ENCODE measurements at regions not wholly inside any gene's neighbourhood (a gene's known extent, or its start where the extent isn't known, plus 50 kb on each side); places are given as distances from the start of the nearest gene placed in this dataset.

DNA sequence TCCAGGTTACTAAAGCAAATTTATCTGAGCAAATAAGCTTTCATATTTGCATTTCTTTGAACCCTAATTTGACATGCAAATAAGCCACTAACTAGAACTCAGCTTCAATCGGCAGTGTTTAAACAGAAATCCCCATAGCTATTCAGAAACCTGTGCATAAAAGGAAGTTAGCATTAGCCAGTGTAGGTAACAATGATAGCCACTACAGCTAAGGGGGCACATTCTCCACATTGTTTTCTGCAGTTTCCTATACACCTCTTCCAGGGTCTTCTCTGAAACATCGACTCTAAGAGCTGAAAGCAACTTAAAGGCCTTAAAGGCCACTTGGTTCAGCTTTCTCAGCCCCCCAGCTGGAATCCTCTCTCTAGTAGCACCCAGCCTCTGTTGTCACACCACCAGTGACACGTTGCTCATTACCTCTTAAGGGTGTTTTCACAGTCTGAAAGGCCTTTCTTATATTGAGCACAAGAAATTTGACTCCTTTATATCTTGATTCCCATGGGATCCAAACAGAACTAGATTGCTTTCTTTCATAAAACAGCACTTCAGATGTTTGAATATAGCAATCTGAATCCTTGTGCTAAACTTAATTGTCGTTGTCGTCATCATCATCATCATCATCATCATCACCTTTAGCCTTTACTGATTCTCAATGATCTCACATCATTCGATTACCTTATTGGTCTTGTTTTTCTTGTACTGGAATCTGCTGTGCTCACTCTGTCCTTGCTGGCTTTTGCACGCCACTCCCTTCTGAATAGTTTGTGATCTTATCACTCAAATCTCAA lies 93.9 kb upstream of the DAB1 start:
- Histone ChIP-seq H3K9ac (ENCODE audit: low read length) (no peak overlapping the region), H3K27ac (ENCODE audit: low read length) (no peak overlapping the region)

DNA sequence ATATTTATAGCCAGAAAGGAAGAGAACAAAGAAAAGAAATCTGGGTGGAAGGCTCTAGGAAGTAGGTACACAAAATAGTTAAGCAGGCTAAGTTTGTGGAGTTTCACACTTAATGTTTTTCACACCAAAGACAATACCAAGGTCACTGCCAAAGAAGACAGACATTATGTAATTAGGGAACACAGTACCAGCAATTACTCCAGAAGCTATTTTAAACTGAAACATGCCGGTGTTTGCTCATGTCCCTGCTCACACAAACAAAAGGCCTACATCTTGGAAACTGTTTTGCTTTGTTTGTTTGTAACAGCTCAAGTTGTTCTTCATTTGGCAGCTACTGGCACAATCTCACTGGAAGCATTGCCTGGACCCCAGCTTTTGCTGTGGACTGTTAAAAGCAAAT lies 88.5 kb upstream of the DAB1 start:
- Histone ChIP-seq H3K4me2 (ENCODE audit: low read length) (no peak overlapping the region), H3K9me3 (ENCODE audit: low read length) (no peaks in the 10 kb centered on the region; the same call in 1 of the 2 replicates), H3F3A (ENCODE audit: low read length, unreplicated experiment) (no peaks in the 10 kb centered on the region), H3K79me2 (ENCODE audit: low read length) (no peaks in the 10 kb centered on the region), H3K4me1 (ENCODE audit: insufficient read depth, low read length) (no peaks in the 10 kb centered on the region), H2AFZ (ENCODE audit: low read length) (no peak overlapping the region), H3K27me3 (ENCODE audit: low read length) (peaks cover 3% of the 10 kb centered on the region; the same call in 1 of the 2 replicates), H3K36me3 (ENCODE audit: low read depth, low read length) (no peaks in the 10 kb centered on the region), H3K27ac (ENCODE audit: low read length) (no peak overlapping the region), H4K20me1 (ENCODE audit: low read length) (no peaks in the 10 kb centered on the region), H3K9ac (ENCODE audit: low read length) (no peak overlapping the region), H3K4me3 (ENCODE audit: low read length) (no peak overlapping the region), H3K9me2 (replicated peaks; ENCODE audit: low read length) (no peaks in the 10 kb centered on the region)
- TF ChIP-seq EZH2phosphoT487 (IDR thresholded peaks at IDR 0.05; ENCODE audit: borderline replicate concordance, low read length) (no peak), EZH2 (IDR thresholded peaks at IDR 0.05; ENCODE audit: low read length, unreplicated experiment) (no peak)
- TF ChIP-seq, protein P1, sequence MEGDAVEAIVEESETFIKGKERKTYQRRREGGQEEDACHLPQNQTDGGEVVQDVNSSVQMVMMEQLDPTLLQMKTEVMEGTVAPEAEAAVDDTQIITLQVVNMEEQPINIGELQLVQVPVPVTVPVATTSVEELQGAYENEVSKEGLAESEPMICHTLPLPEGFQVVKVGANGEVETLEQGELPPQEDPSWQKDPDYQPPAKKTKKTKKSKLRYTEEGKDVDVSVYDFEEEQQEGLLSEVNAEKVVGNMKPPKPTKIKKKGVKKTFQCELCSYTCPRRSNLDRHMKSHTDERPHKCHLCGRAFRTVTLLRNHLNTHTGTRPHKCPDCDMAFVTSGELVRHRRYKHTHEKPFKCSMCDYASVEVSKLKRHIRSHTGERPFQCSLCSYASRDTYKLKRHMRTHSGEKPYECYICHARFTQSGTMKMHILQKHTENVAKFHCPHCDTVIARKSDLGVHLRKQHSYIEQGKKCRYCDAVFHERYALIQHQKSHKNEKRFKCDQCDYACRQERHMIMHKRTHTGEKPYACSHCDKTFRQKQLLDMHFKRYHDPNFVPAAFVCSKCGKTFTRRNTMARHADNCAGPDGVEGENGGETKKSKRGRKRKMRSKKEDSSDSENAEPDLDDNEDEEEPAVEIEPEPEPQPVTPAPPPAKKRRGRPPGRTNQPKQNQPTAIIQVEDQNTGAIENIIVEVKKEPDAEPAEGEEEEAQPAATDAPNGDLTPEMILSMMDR (conservative IDR thresholded peaks at IDR 0.05; ENCODE audit: low read depth, low read length), result no peak
- ChIA-PET CTCF (no interaction called here), POLR2A (ENCODE audit: unreplicated experiment) (no interaction called here)
- BruUV-seq (replicated peaks), result no TSS peak
- intact Hi-C loops (cut with micrococcal nuclease), result no loop called here
- ATAC-seq (no peak), DNase-seq (no peak)

More for the DNA sequence above, 93.9 kb upstream of the DAB1 start:
- H3K9me2 ChIP-seq (replicated peaks; ENCODE audit: low read length), result no peaks in the 10 kb centered on the region
- ChIA-PET CTCF (no interaction called here), POLR2A (ENCODE audit: unreplicated experiment) (no interaction called here)
- no peaks in the 10 kb centered on the region for H3K27me3 ChIP-seq (ENCODE audit: low read length)
- H3K4me2 ChIP-seq (ENCODE audit: low read length), result no peak overlapping the region
- H3K36me3 ChIP-seq (ENCODE audit: low read depth, low read length), result no peaks in the 10 kb centered on the region
- no peaks in the 10 kb centered on the region for H3K79me2 ChIP-seq (ENCODE audit: low read length)
- H3K9me3 ChIP-seq (ENCODE audit: low read length), result no peaks in the 10 kb centered on the region; the same call in 1 of the 2 replicates
- H3K4me1 ChIP-seq (ENCODE audit: insufficient read depth, low read length), result no peaks in the 10 kb centered on the region
- no peaks in the 10 kb centered on the region for H4K20me1 ChIP-seq (ENCODE audit: low read length)
- H3K4me3 ChIP-seq (ENCODE audit: low read length), result no peak overlapping the region
- intact Hi-C loops (cut with micrococcal nuclease), result no loop called here
- BruUV-seq (replicated peaks), result no TSS peak
- TF ChIP-seq EZH2phosphoT487 (IDR thresholded peaks at IDR 0.05; ENCODE audit: borderline replicate concordance, low read length), result no peak
- no peak for TF ChIP-seq EZH2 (IDR thresholded peaks at IDR 0.05; ENCODE audit: low read length, unreplicated experiment)
- TF ChIP-seq, protein P1 (conservative IDR thresholded peaks at IDR 0.05; ENCODE audit: low read depth, low read length), result no peak
- no peak overlapping the region for H2AFZ ChIP-seq (ENCODE audit: low read length)
- H3F3A ChIP-seq (ENCODE audit: low read length, unreplicated experiment), result no peaks in the 10 kb centered on the region
- no peak for ATAC-seq
- DNase-seq, result no peak

DNA sequence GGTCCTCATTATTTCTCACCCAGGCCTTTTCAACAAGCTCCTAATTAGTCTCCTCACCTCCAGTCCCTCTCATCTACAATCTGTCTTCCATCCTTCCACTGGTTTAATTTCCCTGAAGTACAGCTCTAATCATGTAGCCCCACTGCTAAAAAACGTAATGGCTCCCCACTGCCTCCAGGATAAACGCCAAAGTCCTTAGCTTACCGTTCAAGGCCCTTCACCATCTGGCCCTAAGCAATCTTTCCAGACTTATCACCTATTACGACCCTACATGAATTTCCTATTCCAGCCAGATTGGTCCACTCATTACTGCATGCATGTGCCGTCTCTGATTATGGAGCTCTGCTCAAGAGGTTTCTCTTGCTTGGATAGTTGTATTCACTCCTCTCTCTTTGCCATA lies 83.1 kb upstream of the DAB1 start:
- intact Hi-C loops (cut with micrococcal nuclease), result no loop called here

More for the DNA sequence above, 83.1 kb upstream of the DAB1 start:
- Histone ChIP-seq H4K20me1 (ENCODE audit: low read length) (no peaks in the 10 kb centered on the region), H3K27ac (ENCODE audit: low read length) (no peak overlapping the region), H3K27me3 (ENCODE audit: low read length) (peaks cover 8% of the 10 kb centered on the region; the same call in 1 of the 2 replicates), H3K4me1 (ENCODE audit: insufficient read depth, low read length) (no peaks in the 10 kb centered on the region), H3K36me3 (ENCODE audit: low read depth, low read length) (no peaks in the 10 kb centered on the region), H3F3A (ENCODE audit: low read length, unreplicated experiment) (no peaks in the 10 kb centered on the region), H3K4me2 (ENCODE audit: low read length) (no peak overlapping the region), H3K9me3 (ENCODE audit: low read length) (no peaks in the 10 kb centered on the region), H3K79me2 (ENCODE audit: low read length) (no peaks in the 10 kb centered on the region), H3K4me3 (ENCODE audit: low read length) (no peak overlapping the region), H3K9me2 (replicated peaks; ENCODE audit: low read length) (no peaks in the 10 kb centered on the region), H3K9ac (ENCODE audit: low read length) (no peak overlapping the region), H2AFZ (ENCODE audit: low read length) (no peak overlapping the region)
- POLR2A ChIA-PET (ENCODE audit: unreplicated experiment), result no interaction called here
- no peak for DNase-seq
- ATAC-seq, result no peak
- no TSS peak for BruUV-seq (replicated peaks)
- CTCF ChIA-PET, result no interaction called here
- TF ChIP-seq EZH2phosphoT487 (IDR thresholded peaks at IDR 0.05; ENCODE audit: borderline replicate concordance, low read length) (no peak), EZH2 (IDR thresholded peaks at IDR 0.05; ENCODE audit: low read length, unreplicated experiment) (no peak)
- TF ChIP-seq, protein P1 (conservative IDR thresholded peaks at IDR 0.05; ENCODE audit: low read depth, low read length), result no peak

Data from PC-3 (cell line).